GM12878 (cell line): ENCODE measurements at regions not wholly inside any gene's neighbourhood (a gene's known extent, or its start where the extent isn't known, plus 50 kb on each side); places are given as distances from the start of the nearest gene placed in this dataset.

Experiments used
- ATAC-seq: fragments of 200-7000 bp; cut with Tn5 transposase; 3 replicates; pipeline ENCODE4 v1.9.1; 2020; ENCODE audit warnings: mild to moderate bottlenecking, moderate library complexity
- BruUV-seq: library from RNA; stranded (reverse); fragments of 400-500 nt; replicated peaks from 2 replicates; lab custom pipeline; 2021; lab: Mats Ljungman, UMichigan
- CTCF ChIA-PET: fragments of 300-600 bp; sonication (Branson Sonifier 250); formaldehyde crosslinking; extraction: SDS; loops from one replicate; lab custom pipeline; 2021; ENCODE audit warnings: inconsistent platforms; lab: Yijun Ruan, JAX
- POLR2A ChIA-PET: fragments of 350-600 bp; formaldehyde crosslinking; extraction: SDS; loops from one replicate; lab custom pipeline; 2021; ENCODE audit warnings: inconsistent platforms; lab: Charles Lee
- RAD21 ChIA-PET: fragments of 300-600 bp; sonication (Branson Sonifier 250); formaldehyde crosslinking; loops from one replicate; lab custom pipeline; 2023; ENCODE audit warnings: antibody characterized with exemption; ENCODE audit not compliant: unreplicated experiment; lab: Charles Lee
- SMC1A ChIA-PET: fragments of 300-600 bp; sonication (Branson Sonifier 250); formaldehyde crosslinking; loops from one replicate; lab custom pipeline; 2023; ENCODE audit not compliant: unreplicated experiment, uncharacterized antibody; lab: Charles Lee
- DNase-seq: peaks from one replicate; pipeline ENCODE4 v3.0.0-alpha.2; 2011; ENCODE audit warnings: low read depth, low spot score
- FAIRE-seq: peaks from 3 replicates; lab custom pipeline; 2011; peaks lifted over from hg19 to GRCh38; lab: Jason Lieb, UNC
- H2AFZ ChIP-seq: 2 replicates; pipeline ENCODE4 v1.6.0; 2011; ENCODE audit warnings: low read depth, low read length, control low read depth; ENCODE audit not compliant: control insufficient read depth
- H3K27ac ChIP-seq: 2 replicates; pipeline ENCODE4 v1.5.1; 2011; ENCODE audit warnings: control low read depth; ENCODE audit not compliant: control insufficient read depth, insufficient read depth
- H3K27me3 ChIP-seq, 2 experiments: replicated peaks in 1 of 2; 2 replicates each; pipeline versions ENCODE4 v1.6.0 to v1.6.1; 2011; ENCODE audit warnings: low read length in 1 of 2; ENCODE audit not compliant: control insufficient read depth in 2 of 2, insufficient read depth in 2 of 2
- H3K36me3 ChIP-seq, 2 experiments: 2 replicates each; pipeline ENCODE4 v1.5.1; 2011; ENCODE audit warnings: low read length in 1 of 2; ENCODE audit not compliant: control insufficient read depth in 2 of 2, insufficient read depth in 2 of 2
- H3K4me1 ChIP-seq: 2 replicates; pipeline ENCODE4 v1.6.1; 2011; ENCODE audit warnings: mild to moderate bottlenecking, low read length, moderate library complexity, mixed read lengths; ENCODE audit not compliant: control insufficient read depth, insufficient read depth
- H3K4me2 ChIP-seq: 2 replicates; pipeline ENCODE4 v1.6.0; 2011; ENCODE audit warnings: control low read depth; ENCODE audit not compliant: control insufficient read depth, insufficient read depth
- H3K4me3 ChIP-seq: fragments of 200-600 bp; sonication (generic); 2 replicates; pipeline ENCODE4 v1.5.1; 2016
- H3K79me2 ChIP-seq: 2 replicates; pipeline ENCODE4 v1.6.0; 2011; ENCODE audit warnings: low read length; ENCODE audit not compliant: control insufficient read depth, insufficient read depth
- H3K9ac ChIP-seq: 2 replicates; pipeline ENCODE4 v1.8.0; 2011; ENCODE audit warnings: low read length, control low read depth, mixed read lengths; ENCODE audit not compliant: control insufficient read depth, insufficient read depth
- H3K9me3 ChIP-seq: replicated peaks from 3 replicates; pipeline ENCODE4 v1.5.1; 2011; ENCODE audit warnings: mild to moderate bottlenecking, low read length; ENCODE audit not compliant: control insufficient read depth, insufficient read depth
- H4K20me1 ChIP-seq: 2 replicates; pipeline ENCODE4 v1.6.0; 2011; ENCODE audit not compliant: control insufficient read depth, insufficient read depth
- CBFB ChIP-seq: IDR thresholded peaks from 2 replicates; pipeline ENCODE4 v1.6.1; 2016; ENCODE audit warnings: antibody characterized with exemption, low read depth
- DPF2 ChIP-seq: fragments of 450-650 bp; IDR thresholded peaks from 2 replicates; pipeline ENCODE4 v1.6.1; 2017; ENCODE audit warnings: mild to moderate bottlenecking
- EP300 ChIP-seq, 2 experiments: fragments of 150-350 bp in 1 of 2; IDR thresholded peaks; 2 replicates each; pipeline ENCODE4 v1.6.1; 2011 to 2012; ENCODE audit warnings: low read depth in 2 of 2, low read length in 2 of 2, borderline replicate concordance in 1 of 2, improper control_type of control experiment in 1 of 2, inconsistent platforms in 1 of 2; ENCODE audit not compliant: control insufficient read depth in 1 of 2
- ETV6 ChIP-seq, 2 experiments: fragments of 450-650 bp in 1 of 2; IDR thresholded peaks in 1 of 2; conservative IDR thresholded peaks in 1 of 2; 2 replicates each; pipeline ENCODE4 v1.6.1; 2014; ENCODE audit warnings: antibody characterized with exemption in 1 of 2, borderline replicate concordance in 1 of 2, low read depth in 1 of 2, mild to moderate bottlenecking in 1 of 2, moderate library complexity in 1 of 2
- GATAD2B ChIP-seq: fragments of 450-650 bp; conservative IDR thresholded peaks from 2 replicates; pipeline ENCODE4 v1.6.1; 2017; ENCODE audit warnings: low read depth, mild to moderate bottlenecking, moderate library complexity
- IKZF2 ChIP-seq, 2 experiments: fragments of 450-650 bp; IDR thresholded peaks; 2 replicates each; pipeline ENCODE4 v1.6.1; 2017; ENCODE audit warnings: mild to moderate bottlenecking in 2 of 2, moderate library complexity in 2 of 2
- KAT2A ChIP-seq: conservative IDR thresholded peaks from 2 replicates; pipeline ENCODE4 v1.6.1; 2011; ENCODE audit warnings: low read depth, low read length; ENCODE audit not compliant: control insufficient read depth
- MEF2B ChIP-seq: fragments of 450-650 bp; IDR thresholded peaks from 2 replicates; pipeline ENCODE4 v1.6.1; 2018; ENCODE audit warnings: mild to moderate bottlenecking, moderate library complexity; ENCODE audit not compliant: partially characterized antibody, poor library complexity, severe bottlenecking
- MYB ChIP-seq: fragments of 150-350 bp; IDR thresholded peaks from 2 replicates; pipeline ENCODE4 v1.6.1; 2014; ENCODE audit warnings: mild to moderate bottlenecking, low read depth, low read length, borderline replicate concordance
- MYC ChIP-seq: IDR thresholded peaks from 2 replicates; pipeline ENCODE4 v1.6.1; 2011; ENCODE audit warnings: mild to moderate bottlenecking, low read length, moderate library complexity, inconsistent platforms; ENCODE audit not compliant: insufficient read depth, insufficient replicate concordance, insufficient read length, severe bottlenecking
- POU2F2 ChIP-seq: IDR thresholded peaks from 3 replicates; pipeline ENCODE4 v1.6.1; 2011; ENCODE audit warnings: low read depth, mild to moderate bottlenecking, low read length, borderline replicate concordance
- RAD21 ChIP-seq: IDR thresholded peaks from 2 replicates; pipeline ENCODE4 v1.6.1; 2011; ENCODE audit warnings: mild to moderate bottlenecking, low read depth, low read length, moderate library complexity; ENCODE audit not compliant: insufficient read depth
- RELB ChIP-seq: fragments of 450-650 bp; IDR thresholded peaks from 2 replicates; pipeline ENCODE4 v1.6.1; 2017; ENCODE audit warnings: low read depth, mild to moderate bottlenecking, moderate library complexity
- TARDBP ChIP-seq: IDR thresholded peaks from 2 replicates; pipeline ENCODE4 v1.6.1; 2016; ENCODE audit warnings: borderline replicate concordance
- TBL1XR1 ChIP-seq: IDR thresholded peaks from 2 replicates; pipeline ENCODE4 v1.6.1; 2012; ENCODE audit warnings: low read depth, low read length, improper control_type of control experiment
- WRNIP1 ChIP-seq: IDR thresholded peaks from 2 replicates; pipeline ENCODE4 v1.6.1; 2011; ENCODE audit warnings: low read depth, low read length, improper control_type of control experiment, borderline replicate concordance
- YY1 ChIP-seq: IDR thresholded peaks from 2 replicates; pipeline ENCODE4 v1.6.1; 2011; ENCODE audit warnings: low read depth, mild to moderate bottlenecking, low read length
- WGBS: methylation state at CpG from one replicate; pipeline ENCODE4 v1.1.6; 2016; ENCODE audit warnings: low lambda C conversion rate; ENCODE audit not compliant: insufficient replicate concordance, insufficient coverage; ENCODE audit errors: missing lambda C conversion rate; 5-methylcytosine and 5-hydroxymethylcytosine counted together
- in situ Hi-C: fragments of 300-500 bp; cut with MboI; formaldehyde crosslinking; loops from 9 replicates; pipeline ENCODE4 v1.14.3; 2018; ENCODE audit warnings: mixed read lengths
- intact Hi-C: fragments of 100-400 bp; cut with micrococcal nuclease; formaldehyde crosslinking; loops from one replicate; pipeline ENCODE4 v1.14.2; 2022; ENCODE audit not compliant: unreplicated experiment
- TF ChIP-seq, protein P1 (sequence below): IDR thresholded peaks from 2 replicates; pipeline ENCODE4 v1.6.1; 2011; ENCODE audit warnings: low read depth, low read length, improper control_type of control experiment, borderline replicate concordance
- TF ChIP-seq, protein P2 (sequence below): fragments of 450-650 bp; IDR thresholded peaks from 2 replicates; pipeline ENCODE4 v1.6.1; 2017; ENCODE audit warnings: mild to moderate bottlenecking

DNA sequence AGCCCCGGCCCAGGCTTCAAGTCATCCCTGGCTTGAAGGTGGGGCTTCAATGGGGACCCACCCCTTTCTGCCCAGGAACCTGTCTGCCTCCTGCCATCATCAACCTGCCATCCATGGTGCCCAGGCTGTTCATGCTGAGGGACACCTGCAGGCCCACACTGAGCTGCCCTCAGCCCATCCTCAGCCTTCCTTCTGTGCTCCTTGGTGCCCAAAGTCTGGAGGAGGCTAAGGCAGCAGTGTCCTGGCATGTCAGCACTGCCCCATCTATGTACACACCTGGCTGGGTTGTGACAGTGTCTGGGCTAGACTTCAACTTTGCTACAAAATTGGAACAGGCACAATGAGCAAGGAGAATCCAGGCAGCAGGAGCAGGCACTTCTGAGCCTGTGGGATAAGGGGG is 745.3 kb upstream of the EPHA6 start:
- no peak for FAIRE-seq
- no peaks in the 10 kb centered on the region for H3K36me3 ChIP-seq
- no peak overlapping the region for H2AFZ ChIP-seq
- no TSS peak for BruUV-seq
- H3K4me2 ChIP-seq: no peak overlapping the region
- ChIA-PET POLR2A (no interaction called here), RAD21 (no interaction called here), SMC1A (no interaction called here), CTCF (no interaction called here)
- DNase-seq: no peak
- no peak for TF ChIP-seq IKZF2 (IDR thresholded peaks at IDR 0.05)
- TF ChIP-seq, protein P1, sequence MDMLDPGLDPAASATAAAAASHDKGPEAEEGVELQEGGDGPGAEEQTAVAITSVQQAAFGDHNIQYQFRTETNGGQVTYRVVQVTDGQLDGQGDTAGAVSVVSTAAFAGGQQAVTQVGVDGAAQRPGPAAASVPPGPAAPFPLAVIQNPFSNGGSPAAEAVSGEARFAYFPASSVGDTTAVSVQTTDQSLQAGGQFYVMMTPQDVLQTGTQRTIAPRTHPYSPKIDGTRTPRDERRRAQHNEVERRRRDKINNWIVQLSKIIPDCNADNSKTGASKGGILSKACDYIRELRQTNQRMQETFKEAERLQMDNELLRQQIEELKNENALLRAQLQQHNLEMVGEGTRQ: no peak
- TF ChIP-seq EP300 (IDR thresholded peaks at IDR 0.05; ENCODE audit: borderline replicate concordance in 1 of 2, control insufficient read depth in 1 of 2, low read depth in 2 of 2, low read length in 2 of 2): no peak
- no peak for TF ChIP-seq GATAD2B
- TF ChIP-seq, protein P2, sequence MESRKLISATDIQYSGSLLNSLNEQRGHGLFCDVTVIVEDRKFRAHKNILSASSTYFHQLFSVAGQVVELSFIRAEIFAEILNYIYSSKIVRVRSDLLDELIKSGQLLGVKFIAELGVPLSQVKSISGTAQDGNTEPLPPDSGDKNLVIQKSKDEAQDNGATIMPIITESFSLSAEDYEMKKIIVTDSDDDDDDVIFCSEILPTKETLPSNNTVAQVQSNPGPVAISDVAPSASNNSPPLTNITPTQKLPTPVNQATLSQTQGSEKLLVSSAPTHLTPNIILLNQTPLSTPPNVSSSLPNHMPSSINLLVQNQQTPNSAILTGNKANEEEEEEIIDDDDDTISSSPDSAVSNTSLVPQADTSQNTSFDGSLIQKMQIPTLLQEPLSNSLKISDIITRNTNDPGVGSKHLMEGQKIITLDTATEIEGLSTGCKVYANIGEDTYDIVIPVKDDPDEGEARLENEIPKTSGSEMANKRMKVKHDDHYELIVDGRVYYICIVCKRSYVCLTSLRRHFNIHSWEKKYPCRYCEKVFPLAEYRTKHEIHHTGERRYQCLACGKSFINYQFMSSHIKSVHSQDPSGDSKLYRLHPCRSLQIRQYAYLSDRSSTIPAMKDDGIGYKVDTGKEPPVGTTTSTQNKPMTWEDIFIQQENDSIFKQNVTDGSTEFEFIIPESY: no peak
- no peak for TF ChIP-seq CBFB
- TF ChIP-seq KAT2A: no peak
- no peak for TF ChIP-seq MYB
- TF ChIP-seq MEF2B: no peak
- no peak for TF ChIP-seq TBL1XR1
- no peak for TF ChIP-seq TARDBP
- TF ChIP-seq YY1: no peak
- no peak for TF ChIP-seq WRNIP1
- TF ChIP-seq MYC: no peak
- TF ChIP-seq DPF2: no peak
- no peak for TF ChIP-seq RAD21
- no peak for TF ChIP-seq RELB
- TF ChIP-seq POU2F2: no peak
- TF ChIP-seq ETV6 (conservative IDR thresholded peaks at IDR 0.05 in 1 of 2, IDR thresholded peaks at IDR 0.05 in 1 of 2; ENCODE audit: borderline replicate concordance in 1 of 2, low read depth in 1 of 2): no peak
- in situ Hi-C loops: no loop called here
- no peak for ATAC-seq
- H3K9me3 ChIP-seq: no peaks in the 10 kb centered on the region; the same call in 2 of the 3 replicates
- H3K9ac ChIP-seq: no peak overlapping the region
- H3K27ac ChIP-seq: no peak overlapping the region
- H3K4me1 ChIP-seq: no peaks in the 10 kb centered on the region
- 27% methylated on average over 1 of the region's 1 CpG for WGBS
- H3K27me3 ChIP-seq: no peaks in the 10 kb centered on the region
- no peaks in the 10 kb centered on the region for H4K20me1 ChIP-seq
- intact Hi-C loops: no loop called here
- no peak overlapping the region for H3K4me3 ChIP-seq
- H3K79me2 ChIP-seq: no peaks in the 10 kb centered on the region
